Esophagus muscularis mucosa (tissue), 4 donors: ENCODE measurements at regions not wholly inside any gene's neighbourhood (a gene's known extent, or its start where the extent isn't known, plus 50 kb on each side); places are given as distances from the start of the nearest gene placed in this dataset.

Source experiments
- DNase-seq: peaks from one replicate; pipeline ENCODE4 v3.0.0-alpha.2; 2017; ENCODE audit errors: extremely low spot score
- H3K27ac ChIP-seq, 4 donors: fragments of 200-600 bp; sonication (generic); replicated peaks in 1 of 4; 1 replicate in 3 of 4; 2 replicates in 1 of 4; pipeline ENCODE4 v1.5.1; 2016 to 2019; ENCODE audit warnings: mild to moderate bottlenecking in 1 of 4
- H3K27me3 ChIP-seq, 4 donors: fragments of 200-600 bp; sonication (generic); one replicate each; pipeline versions ENCODE4 v1.5.1 to v1.6.0; 2016 to 2019
- H3K36me3 ChIP-seq, 4 donors: fragments of 200-600 bp; sonication (generic); one replicate each; pipeline ENCODE4 v1.5.1; 2016 to 2019
- H3K4me1 ChIP-seq, 4 donors: fragments of 200-600 bp; sonication (generic); one replicate each; pipeline ENCODE4 v1.5.1; 2016 to 2019
- H3K4me3 ChIP-seq, 4 donors: fragments of 200-600 bp; sonication (generic); 1 replicate in 2 of 4; 2 replicates in 2 of 4; pipeline ENCODE4 v1.5.1; 2016 to 2019; ENCODE audit warnings: mild to moderate bottlenecking in 4 of 4, moderate library complexity in 1 of 4
- H3K9me3 ChIP-seq, 4 donors: fragments of 200-600 bp; sonication (generic); 1 replicate in 3 of 4; 2 replicates in 1 of 4; pipeline ENCODE4 v1.5.1; 2016 to 2019
- EP300 ChIP-seq: sonication (generic); formaldehyde crosslinking; IDR thresholded peaks from one replicate; pipeline ENCODE4 v1.6.1; 2017; ENCODE audit warnings: antibody characterized with exemption
- POLR2A ChIP-seq: fragments of 450-650 bp; IDR thresholded peaks from one replicate; pipeline ENCODE4 v1.6.1; 2017; ENCODE audit warnings: antibody characterized with exemption, moderate library complexity, mild to moderate bottlenecking, low read depth
- POLR2AphosphoS5 ChIP-seq, 2 donors: sonication (generic); formaldehyde crosslinking; IDR thresholded peaks; one replicate each; pipeline ENCODE4 v1.6.1; 2017; ENCODE audit warnings: antibody characterized with exemption in 2 of 2
- WGBS: methylation state at CpG from one replicate; pipeline ENCODE4 v1.1.5; 2018; 5-methylcytosine and 5-hydroxymethylcytosine counted together
- intact Hi-C: fragments of 100-400 bp; cut with DNase I; formaldehyde crosslinking; loops from one replicate; pipeline ENCODE4 v1.15.1; 2023
- TF ChIP-seq, protein P1 (sequence below), 3 experiments: fragments of 200-600 bp in 2 of 3; fragments of 450-650 bp in 1 of 3; sonication (generic) in 2 of 3; IDR thresholded peaks; one replicate each; pipeline ENCODE4 v1.5.1; 2017 to 2019; ENCODE audit warnings: antibody characterized with exemption in 3 of 3, mild to moderate bottlenecking in 2 of 3, moderate library complexity in 1 of 3

DNA sequence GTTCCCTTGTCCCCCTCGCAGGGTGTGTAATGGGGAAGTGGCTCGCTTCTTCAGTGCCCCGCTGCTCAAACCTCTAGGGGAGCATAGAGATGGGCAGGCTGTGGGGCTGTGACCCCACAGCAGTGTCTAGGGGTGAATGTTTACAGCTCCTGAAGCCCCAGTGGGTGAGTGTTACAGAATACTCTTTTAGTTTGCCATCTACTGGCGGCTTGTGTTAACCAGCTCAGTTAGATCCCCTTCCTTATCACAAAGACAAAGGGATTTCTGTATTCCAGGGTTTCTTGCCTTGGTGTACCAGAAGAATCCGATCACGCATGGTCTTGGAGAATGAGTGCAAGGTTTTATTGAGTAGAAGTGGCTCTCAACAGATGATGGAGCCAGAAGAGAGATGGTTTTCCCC is 108.1 kb upstream of the IQCM start:
- DNase-seq, result no peak
- H3K36me3 ChIP-seq, result no peaks in the 10 kb centered on the region
- WGBS, result 89% methylated on average over 6 of the region's 6 CpGs
- H3K27me3 ChIP-seq, result no peaks in the 10 kb centered on the region
- H3K9me3 ChIP-seq, result no peaks in the 10 kb centered on the region
- H3K27ac ChIP-seq, result no peak overlapping the region
- intact Hi-C loops, result no loop called here
- no peaks in the 10 kb centered on the region for H3K4me1 ChIP-seq
- H3K4me3 ChIP-seq, result no peak overlapping the region
- TF ChIP-seq POLR2A, result no peak
- no peak for TF ChIP-seq POLR2AphosphoS5 (IDR thresholded peaks at IDR 0.05)
- TF ChIP-seq, protein P1, sequence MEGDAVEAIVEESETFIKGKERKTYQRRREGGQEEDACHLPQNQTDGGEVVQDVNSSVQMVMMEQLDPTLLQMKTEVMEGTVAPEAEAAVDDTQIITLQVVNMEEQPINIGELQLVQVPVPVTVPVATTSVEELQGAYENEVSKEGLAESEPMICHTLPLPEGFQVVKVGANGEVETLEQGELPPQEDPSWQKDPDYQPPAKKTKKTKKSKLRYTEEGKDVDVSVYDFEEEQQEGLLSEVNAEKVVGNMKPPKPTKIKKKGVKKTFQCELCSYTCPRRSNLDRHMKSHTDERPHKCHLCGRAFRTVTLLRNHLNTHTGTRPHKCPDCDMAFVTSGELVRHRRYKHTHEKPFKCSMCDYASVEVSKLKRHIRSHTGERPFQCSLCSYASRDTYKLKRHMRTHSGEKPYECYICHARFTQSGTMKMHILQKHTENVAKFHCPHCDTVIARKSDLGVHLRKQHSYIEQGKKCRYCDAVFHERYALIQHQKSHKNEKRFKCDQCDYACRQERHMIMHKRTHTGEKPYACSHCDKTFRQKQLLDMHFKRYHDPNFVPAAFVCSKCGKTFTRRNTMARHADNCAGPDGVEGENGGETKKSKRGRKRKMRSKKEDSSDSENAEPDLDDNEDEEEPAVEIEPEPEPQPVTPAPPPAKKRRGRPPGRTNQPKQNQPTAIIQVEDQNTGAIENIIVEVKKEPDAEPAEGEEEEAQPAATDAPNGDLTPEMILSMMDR (IDR thresholded peaks at IDR 0.05), result no peak
- no peak for TF ChIP-seq EP300

DNA sequence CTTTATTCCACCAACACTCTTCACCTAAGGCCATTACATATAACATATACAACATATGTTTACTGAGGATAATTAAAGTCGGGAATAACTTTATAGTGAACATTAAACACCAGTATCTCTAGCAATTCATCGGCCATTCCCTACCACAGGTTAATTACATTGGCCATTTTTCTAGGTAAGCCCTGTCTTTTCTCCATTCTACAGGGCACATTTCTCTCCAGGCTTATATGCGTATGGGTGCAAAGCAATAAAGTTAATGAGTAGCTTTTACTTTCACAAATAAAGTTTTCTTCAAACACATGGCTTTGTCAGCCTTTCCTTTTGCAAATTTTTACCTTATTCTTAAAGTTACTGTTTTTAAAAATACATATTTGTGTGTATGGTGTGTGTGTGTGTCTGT is 111.9 kb upstream of the IQCM start:
- intact Hi-C loops, result no loop called here
- no peaks in the 10 kb centered on the region for H3K27me3 ChIP-seq
- no peaks in the 10 kb centered on the region for H3K9me3 ChIP-seq
- no peaks in the 10 kb centered on the region for H3K4me1 ChIP-seq
- TF ChIP-seq, protein P1 (IDR thresholded peaks at IDR 0.05), result no peak
- no peak for TF ChIP-seq POLR2AphosphoS5 (IDR thresholded peaks at IDR 0.05)
- TF ChIP-seq POLR2A, result no peak
- TF ChIP-seq EP300, result no peak
- H3K36me3 ChIP-seq, result no peaks in the 10 kb centered on the region
- no peak overlapping the region for H3K27ac ChIP-seq
- DNase-seq, result no peak
- H3K4me3 ChIP-seq, result no peak overlapping the region
- WGBS, result 94% methylated on average over 3 of the region's 3 CpGs

DNA sequence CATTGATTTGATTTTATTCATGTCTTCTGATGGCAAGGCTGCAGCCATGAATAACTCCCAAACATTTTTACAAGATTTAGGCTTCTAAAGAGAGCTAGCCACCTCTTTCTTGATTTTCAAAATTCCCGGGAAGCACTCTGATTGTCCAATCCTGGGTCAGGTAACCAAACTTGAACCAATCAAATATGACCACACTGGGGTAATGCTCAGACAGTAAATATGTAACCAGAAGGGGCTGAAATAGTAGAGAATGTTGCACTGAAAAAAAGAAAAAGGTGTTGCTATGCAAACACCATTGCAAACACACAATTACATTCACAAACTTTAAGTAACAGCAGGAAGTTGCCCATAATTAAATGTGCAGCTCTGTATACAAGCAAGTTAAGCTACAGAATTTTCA is 112.9 kb upstream of the IQCM start:
- no peaks in the 10 kb centered on the region for H3K9me3 ChIP-seq
- H3K27me3 ChIP-seq, result no peaks in the 10 kb centered on the region
- intact Hi-C loops, result no loop called here
- H3K36me3 ChIP-seq, result no peaks in the 10 kb centered on the region
- 100% methylated on average over 1 of the region's 1 CpG for WGBS
- no peak overlapping the region for H3K27ac ChIP-seq
- no peak for DNase-seq
- no peaks in the 10 kb centered on the region for H3K4me1 ChIP-seq
- TF ChIP-seq, protein P1 (IDR thresholded peaks at IDR 0.05), result no peak
- no peak for TF ChIP-seq POLR2AphosphoS5 (IDR thresholded peaks at IDR 0.05)
- no peak for TF ChIP-seq POLR2A
- TF ChIP-seq EP300, result no peak
- no peak overlapping the region for H3K4me3 ChIP-seq

DNA sequence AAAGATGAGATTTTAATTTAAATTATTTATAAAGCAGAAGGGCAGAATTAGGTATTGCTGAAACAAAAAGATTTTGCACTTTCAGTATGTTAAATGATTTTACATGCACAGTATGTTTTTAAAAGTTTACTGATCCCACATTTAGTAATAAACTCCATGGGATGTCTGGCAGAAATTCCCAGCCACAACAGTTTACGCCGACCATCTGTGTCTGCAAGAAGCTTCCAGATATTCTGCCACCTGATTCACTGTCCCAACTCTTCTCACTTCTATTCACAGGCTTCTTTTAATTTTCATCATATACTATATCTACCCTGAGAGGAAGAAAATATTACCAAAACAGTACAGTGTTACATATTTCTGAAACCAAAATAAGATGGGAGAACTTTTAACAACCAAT is 115.8 kb upstream of the IQCM start:
- no peaks in the 10 kb centered on the region for H3K4me1 ChIP-seq
- no peak overlapping the region for H3K27ac ChIP-seq
- H3K36me3 ChIP-seq, result no peaks in the 10 kb centered on the region
- no peak for TF ChIP-seq POLR2AphosphoS5 (IDR thresholded peaks at IDR 0.05)
- no peak for TF ChIP-seq EP300
- TF ChIP-seq, protein P1 (IDR thresholded peaks at IDR 0.05), result no peak
- H3K4me3 ChIP-seq, result no peak overlapping the region
- H3K9me3 ChIP-seq, result no peaks in the 10 kb centered on the region
- DNase-seq, result no peak
- H3K27me3 ChIP-seq, result no peaks in the 10 kb centered on the region
- intact Hi-C loops, result no loop called here
- WGBS, result 48% methylated on average over 2 of the region's 2 CpGs

DNA sequence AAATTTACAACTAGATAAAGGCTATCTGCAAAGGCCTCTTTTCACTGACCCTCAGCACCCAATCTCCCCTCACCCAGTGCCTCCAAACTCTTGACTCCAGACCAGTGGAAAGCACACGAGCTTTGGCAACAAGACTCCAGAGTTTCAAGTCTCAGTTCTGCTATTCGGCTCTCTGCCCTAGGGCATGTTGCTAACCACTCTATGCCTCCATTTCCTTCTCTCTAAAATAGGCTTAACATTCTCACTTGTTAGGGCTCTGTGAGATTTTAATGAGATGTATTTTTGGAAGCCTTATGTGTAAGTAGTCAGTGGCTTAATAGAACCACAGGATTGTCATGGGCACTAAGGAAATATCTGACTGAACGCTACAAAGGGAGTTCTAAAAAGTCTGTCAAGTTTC is 116.5 kb upstream of the IQCM start:
- TF ChIP-seq POLR2AphosphoS5 (IDR thresholded peaks at IDR 0.05) (no peak), EP300 (no peak), POLR2A (no peak)
- TF ChIP-seq, protein P1 (IDR thresholded peaks at IDR 0.05), result no peak

More for the DNA sequence above, 116.5 kb upstream of the IQCM start:
- Histone ChIP-seq H3K4me3 (no peak overlapping the region), H3K9me3 (no peaks in the 10 kb centered on the region), H3K4me1 (no peaks in the 10 kb centered on the region), H3K27me3 (no peaks in the 10 kb centered on the region), H3K27ac (no peak overlapping the region), H3K36me3 (no peaks in the 10 kb centered on the region)
- intact Hi-C loops, result no loop called here
- 91% methylated on average over 3 of the region's 3 CpGs for WGBS
- no peak for DNase-seq
